Kidney epithelial cell (primary cell): ENCODE measurements at regions not wholly inside any gene's neighbourhood (a gene's known extent, or its start where the extent isn't known, plus 50 kb on each side); places are given as distances from the start of the nearest gene placed in this dataset.

Source experiments
- DNase-seq: peaks from one replicate; pipeline ENCODE4 v3.0.0-alpha.2; 2010; ENCODE audit warnings: low read depth
- H3K27me3 ChIP-seq: 2 replicates; pipeline ENCODE4 v1.6.0; 2011; ENCODE audit warnings: low read length; ENCODE audit not compliant: control insufficient read depth, insufficient read depth
- H3K36me3 ChIP-seq: 2 replicates; pipeline ENCODE4 v1.5.1; 2011; ENCODE audit warnings: low read length; ENCODE audit not compliant: control insufficient read depth, insufficient read depth
- H3K4me3 ChIP-seq: 2 replicates; pipeline ENCODE4 v1.5.1; 2011; ENCODE audit warnings: low read depth, mild to moderate bottlenecking, control low read depth, low read length
- TF ChIP-seq, protein P1 (sequence below): IDR thresholded peaks from 2 replicates; pipeline ENCODE4 v1.5.1; 2011; ENCODE audit warnings: mild to moderate bottlenecking, moderate library complexity, low read length, control low read depth, inconsistent platforms; ENCODE audit not compliant: insufficient read depth, poor library complexity, severe bottlenecking

DNA sequence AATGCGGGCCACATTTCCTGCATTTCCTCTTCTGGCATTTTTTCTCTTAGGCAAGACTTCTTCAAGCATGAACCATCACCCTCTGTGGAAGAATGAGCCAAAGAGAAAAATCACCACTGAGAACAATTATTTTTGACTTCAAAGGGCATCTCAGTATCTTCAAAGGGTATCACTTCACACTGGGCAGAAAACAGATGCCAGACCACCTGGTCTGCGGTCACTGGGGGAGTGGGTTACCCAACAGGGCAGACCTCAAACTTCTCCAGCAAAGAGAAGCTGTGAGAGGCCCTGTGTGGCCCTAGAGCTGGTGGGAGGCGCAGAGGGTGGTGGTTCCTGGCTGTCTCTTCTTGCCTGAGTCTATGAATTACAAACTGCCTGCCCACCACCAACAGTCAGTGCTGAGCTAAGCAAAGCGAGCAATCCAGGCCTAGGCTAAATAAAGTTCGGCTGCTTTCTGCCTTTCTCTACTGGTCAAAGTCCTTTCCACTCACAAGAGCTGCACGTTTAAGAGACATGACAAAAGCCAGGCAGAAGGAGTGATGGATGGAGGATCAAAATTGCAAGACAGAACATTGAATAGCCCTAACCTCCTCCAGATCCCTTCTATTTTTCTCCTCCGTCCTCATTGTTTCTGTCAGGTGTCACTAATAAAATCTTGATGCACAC, 602.7 kb upstream of the CDH5 start:
- no peaks in the 10 kb centered on the region for H3K27me3 ChIP-seq
- H3K4me3 ChIP-seq, result no peak overlapping the region
- TF ChIP-seq, protein P1, sequence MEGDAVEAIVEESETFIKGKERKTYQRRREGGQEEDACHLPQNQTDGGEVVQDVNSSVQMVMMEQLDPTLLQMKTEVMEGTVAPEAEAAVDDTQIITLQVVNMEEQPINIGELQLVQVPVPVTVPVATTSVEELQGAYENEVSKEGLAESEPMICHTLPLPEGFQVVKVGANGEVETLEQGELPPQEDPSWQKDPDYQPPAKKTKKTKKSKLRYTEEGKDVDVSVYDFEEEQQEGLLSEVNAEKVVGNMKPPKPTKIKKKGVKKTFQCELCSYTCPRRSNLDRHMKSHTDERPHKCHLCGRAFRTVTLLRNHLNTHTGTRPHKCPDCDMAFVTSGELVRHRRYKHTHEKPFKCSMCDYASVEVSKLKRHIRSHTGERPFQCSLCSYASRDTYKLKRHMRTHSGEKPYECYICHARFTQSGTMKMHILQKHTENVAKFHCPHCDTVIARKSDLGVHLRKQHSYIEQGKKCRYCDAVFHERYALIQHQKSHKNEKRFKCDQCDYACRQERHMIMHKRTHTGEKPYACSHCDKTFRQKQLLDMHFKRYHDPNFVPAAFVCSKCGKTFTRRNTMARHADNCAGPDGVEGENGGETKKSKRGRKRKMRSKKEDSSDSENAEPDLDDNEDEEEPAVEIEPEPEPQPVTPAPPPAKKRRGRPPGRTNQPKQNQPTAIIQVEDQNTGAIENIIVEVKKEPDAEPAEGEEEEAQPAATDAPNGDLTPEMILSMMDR, result no peak
- no peaks in the 10 kb centered on the region for H3K36me3 ChIP-seq
- no peak for DNase-seq

DNA sequence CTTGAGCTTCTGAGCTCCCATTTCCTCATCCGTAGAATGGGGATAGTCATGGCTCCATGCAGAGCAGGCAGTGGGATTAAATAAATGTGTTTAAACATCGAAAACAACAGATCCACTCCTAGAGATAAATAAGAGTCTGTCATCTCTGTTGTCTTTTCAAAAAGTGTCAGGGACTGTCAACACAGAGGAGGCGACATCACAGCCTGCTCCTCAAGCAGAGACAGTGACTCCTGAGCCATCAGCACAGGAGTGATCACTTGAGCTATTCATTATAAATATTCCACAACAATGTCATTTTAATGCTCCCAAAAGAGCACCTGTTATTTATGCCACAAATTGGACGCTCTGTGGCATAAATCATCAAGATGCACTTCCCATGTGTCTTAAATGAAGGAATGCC, 605.6 kb upstream of the CDH5 start:
- no peak for DNase-seq
- TF ChIP-seq, protein P1, result no peak

DNA sequence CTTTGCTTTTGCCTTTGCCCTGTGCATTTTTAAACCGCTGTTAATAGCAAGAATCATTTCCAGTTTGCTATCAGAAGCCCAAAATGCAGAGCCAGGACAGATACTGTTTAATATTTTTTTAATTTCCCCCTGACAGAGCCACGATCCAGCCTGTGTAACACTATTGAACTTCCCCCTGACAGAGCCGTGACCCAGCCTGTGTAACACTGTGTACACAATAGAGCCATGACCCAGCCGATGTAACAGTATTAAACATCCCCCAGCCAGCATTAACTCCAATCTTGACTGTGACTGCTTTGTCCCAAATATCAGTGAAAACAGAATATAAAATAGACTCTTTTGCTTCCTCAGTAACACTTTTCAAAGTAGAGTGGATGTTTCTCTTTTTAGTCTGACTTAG, 607.9 kb upstream of the CDH5 start:
- TF ChIP-seq, protein P1, result no peak
- no peaks in the 10 kb centered on the region for H3K27me3 ChIP-seq
- no peak for DNase-seq
- H3K4me3 ChIP-seq, result no peak overlapping the region
- H3K36me3 ChIP-seq, result no peaks in the 10 kb centered on the region

More for the DNA sequence above, 605.6 kb upstream of the CDH5 start:
- Histone ChIP-seq H3K27me3 (no peaks in the 10 kb centered on the region), H3K4me3 (no peak overlapping the region), H3K36me3 (no peaks in the 10 kb centered on the region)

DNA sequence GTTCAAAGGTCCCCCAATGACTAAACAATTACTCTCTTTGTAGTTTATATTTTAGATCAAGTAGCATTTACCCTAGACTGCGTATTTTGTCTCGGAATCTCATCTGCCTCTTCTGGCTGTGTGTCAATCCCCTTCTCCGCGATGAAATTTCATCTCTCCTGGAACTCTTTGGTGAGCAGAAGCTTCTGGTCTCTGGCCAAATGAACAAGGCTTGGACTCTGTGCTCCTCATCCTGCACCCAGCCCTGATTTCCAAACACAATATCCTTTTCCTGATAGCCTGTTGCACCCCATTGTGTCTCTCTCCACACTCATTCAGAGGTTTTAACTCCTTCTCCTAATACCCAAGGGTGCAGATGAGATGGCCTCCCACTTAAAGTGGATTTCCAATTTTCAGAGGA, 609.4 kb upstream of the CDH5 start:
- TF ChIP-seq, protein P1, result no peak
- H3K27me3 ChIP-seq, result no peaks in the 10 kb centered on the region
- H3K36me3 ChIP-seq, result no peaks in the 10 kb centered on the region
- DNase-seq, result no peak
- H3K4me3 ChIP-seq, result no peak overlapping the region

DNA sequence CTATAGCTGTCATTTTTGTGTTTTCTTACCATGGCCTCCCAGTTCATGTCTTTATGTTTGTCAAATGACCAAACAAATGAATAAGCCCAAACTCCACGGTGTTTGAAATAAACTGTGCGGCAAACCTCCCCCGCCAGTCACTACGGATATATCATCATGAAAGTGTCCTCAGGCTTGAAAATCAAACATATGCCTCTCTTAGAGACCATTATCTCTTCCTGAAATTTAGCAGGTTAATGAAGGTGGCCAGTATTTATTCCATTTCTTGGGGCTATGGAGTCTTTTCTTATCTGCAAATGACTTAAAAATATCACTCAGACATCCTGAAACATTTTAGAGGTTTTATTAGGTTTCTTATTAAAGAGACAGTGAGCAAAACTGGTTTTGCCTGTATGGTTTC, 610.3 kb upstream of the CDH5 start:
- Histone ChIP-seq H3K36me3 (no peaks in the 10 kb centered on the region), H3K4me3 (no peak overlapping the region), H3K27me3 (no peaks in the 10 kb centered on the region)
- no peak for DNase-seq
- TF ChIP-seq, protein P1, result no peak
